SU-DHL-6 (cell line): ENCODE measurements at regions not wholly inside any gene's neighbourhood (a gene's known extent, or its start where the extent isn't known, plus 50 kb on each side); places are given as distances from the start of the nearest gene placed in this dataset.
"Not testable (repeated sequence)": the region's sequence is repeated elsewhere in the genome, so short reads cannot be mapped to it uniquely, and the experiment has no call there.

Experiments used
- H2AFZ ChIP-seq: fragments of 200-600 bp; sonication (generic); 2 replicates; pipeline ENCODE4 v1.6.1; 2014; ENCODE audit warnings: low read depth, mild to moderate bottlenecking, moderate library complexity, mixed read lengths, antibody characterized with exemption, low read length; ENCODE audit not compliant: severe bottlenecking
- H3F3A ChIP-seq: fragments of 200-600 bp; shearing (Covaris generic); 2 replicates; pipeline ENCODE4 v1.6.0; 2016; ENCODE audit warnings: antibody characterized with exemption, mild to moderate bottlenecking; ENCODE audit not compliant: insufficient read depth
- H3K27ac ChIP-seq: fragments of 200-600 bp; sonication (generic); 2 replicates; pipeline ENCODE4 v1.5.1; 2016; ENCODE audit warnings: low read depth, mild to moderate bottlenecking, low read length, moderate library complexity, mixed read lengths
- H3K27me3 ChIP-seq: fragments of 200-600 bp; sonication (generic), shearing (Covaris generic); 2 replicates; pipeline ENCODE4 v1.6.0; 2014; ENCODE audit warnings: mild to moderate bottlenecking, low read length
- H3K36me3 ChIP-seq: fragments of 200-600 bp; sonication (generic); 2 replicates; pipeline ENCODE4 v1.6.1; 2014; ENCODE audit warnings: mild to moderate bottlenecking, low read length, mixed read lengths
- H3K4me2 ChIP-seq: fragments of 300-600, 200-600 bp; shearing (Covaris generic), sonication (generic); 2 replicates; pipeline ENCODE4 v1.6.0; 2014; ENCODE audit warnings: low read length, low read depth, mild to moderate bottlenecking; ENCODE audit not compliant: poor library complexity, severe bottlenecking
- H3K4me3 ChIP-seq: fragments of 200-600 bp; sonication (generic); 2 replicates; pipeline ENCODE4 v1.5.1; 2014; ENCODE audit warnings: antibody characterized with exemption, low read length, mild to moderate bottlenecking, mixed read lengths; ENCODE audit not compliant: insufficient read depth, poor library complexity, severe bottlenecking
- H3K79me2 ChIP-seq: fragments of 200-600 bp; sonication (generic); 2 replicates; pipeline ENCODE4 v1.6.1; 2014; ENCODE audit warnings: mild to moderate bottlenecking, low read length, moderate library complexity; ENCODE audit not compliant: insufficient read depth
- H3K9ac ChIP-seq: fragments of 200-600 bp; sonication (generic); 2 replicates; pipeline ENCODE4 v1.7.0; 2014; ENCODE audit warnings: mild to moderate bottlenecking, low read length
- H3K9me2 ChIP-seq: fragments of 200-600 bp; sonication (generic); replicated peaks from 2 replicates; pipeline ENCODE4 v1.6.1; 2014; ENCODE audit warnings: low read length; ENCODE audit not compliant: insufficient read depth
- H3K9me3 ChIP-seq: fragments of 200-600 bp; sonication (generic); 2 replicates; pipeline ENCODE4 v1.6.1; 2014; ENCODE audit warnings: low read length, mixed read lengths; ENCODE audit not compliant: insufficient read depth
- H4K20me1 ChIP-seq: fragments of 200-600 bp; sonication (generic); 2 replicates; pipeline ENCODE4 v1.6.1; 2014; ENCODE audit warnings: low read depth, mild to moderate bottlenecking, antibody characterized with exemption, low read length, moderate library complexity, mixed read lengths
- EZH2phosphoT487 ChIP-seq: fragments of 200-600 bp; sonication (generic), shearing (Covaris generic); conservative IDR thresholded peaks from 2 replicates; pipeline ENCODE4 v1.6.1; 2018; ENCODE audit warnings: mild to moderate bottlenecking, antibody characterized with exemption, low read length, moderate library complexity, mixed read lengths
- TF ChIP-seq, protein P1 (sequence below): fragments of 200-600 bp; sonication (generic); IDR thresholded peaks from one replicate; pipeline ENCODE4 v1.5.1; 2017; ENCODE audit warnings: antibody characterized with exemption, mild to moderate bottlenecking, low read length, moderate library complexity; ENCODE audit not compliant: insufficient read depth, poor library complexity, severe bottlenecking

DNA sequence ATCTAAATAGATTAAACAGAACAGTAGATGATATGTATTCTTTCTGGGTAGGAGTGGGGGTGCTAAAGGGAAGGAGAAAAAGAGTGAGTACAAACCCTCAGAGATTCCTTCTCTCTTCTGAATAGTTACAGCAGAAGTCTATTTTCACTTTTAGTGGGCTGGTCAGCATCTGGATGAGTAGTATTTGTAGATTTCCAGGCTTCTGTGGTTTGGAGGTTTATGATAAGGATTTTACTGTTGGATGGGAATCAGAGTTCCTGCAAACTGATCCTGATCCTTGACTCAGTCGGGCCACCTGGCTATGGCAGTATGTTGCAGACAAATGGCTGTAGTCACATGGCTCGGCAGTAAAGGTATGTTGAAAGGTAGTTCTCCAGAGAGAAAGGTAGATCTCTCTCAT, 84.3 kb upstream of the IFNGR1 start:
- H3K79me2 ChIP-seq = no peaks in the 10 kb centered on the region
- TF ChIP-seq EZH2phosphoT487 = no peak
- TF ChIP-seq, protein P1, sequence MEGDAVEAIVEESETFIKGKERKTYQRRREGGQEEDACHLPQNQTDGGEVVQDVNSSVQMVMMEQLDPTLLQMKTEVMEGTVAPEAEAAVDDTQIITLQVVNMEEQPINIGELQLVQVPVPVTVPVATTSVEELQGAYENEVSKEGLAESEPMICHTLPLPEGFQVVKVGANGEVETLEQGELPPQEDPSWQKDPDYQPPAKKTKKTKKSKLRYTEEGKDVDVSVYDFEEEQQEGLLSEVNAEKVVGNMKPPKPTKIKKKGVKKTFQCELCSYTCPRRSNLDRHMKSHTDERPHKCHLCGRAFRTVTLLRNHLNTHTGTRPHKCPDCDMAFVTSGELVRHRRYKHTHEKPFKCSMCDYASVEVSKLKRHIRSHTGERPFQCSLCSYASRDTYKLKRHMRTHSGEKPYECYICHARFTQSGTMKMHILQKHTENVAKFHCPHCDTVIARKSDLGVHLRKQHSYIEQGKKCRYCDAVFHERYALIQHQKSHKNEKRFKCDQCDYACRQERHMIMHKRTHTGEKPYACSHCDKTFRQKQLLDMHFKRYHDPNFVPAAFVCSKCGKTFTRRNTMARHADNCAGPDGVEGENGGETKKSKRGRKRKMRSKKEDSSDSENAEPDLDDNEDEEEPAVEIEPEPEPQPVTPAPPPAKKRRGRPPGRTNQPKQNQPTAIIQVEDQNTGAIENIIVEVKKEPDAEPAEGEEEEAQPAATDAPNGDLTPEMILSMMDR = no peak
- no peaks in the 10 kb centered on the region for H3K27me3 ChIP-seq
- no peaks in the 10 kb centered on the region for H3K9me3 ChIP-seq
- H3K9ac ChIP-seq = no peak overlapping the region
- H3K27ac ChIP-seq = no peak overlapping the region
- H3K4me2 ChIP-seq = no peak overlapping the region
- no peak overlapping the region for H2AFZ ChIP-seq
- no peaks in the 10 kb centered on the region for H3K9me2 ChIP-seq
- H3F3A ChIP-seq = no peaks in the 10 kb centered on the region
- H3K36me3 ChIP-seq = no peaks in the 10 kb centered on the region
- H4K20me1 ChIP-seq = no peaks in the 10 kb centered on the region
- no peak overlapping the region for H3K4me3 ChIP-seq

DNA sequence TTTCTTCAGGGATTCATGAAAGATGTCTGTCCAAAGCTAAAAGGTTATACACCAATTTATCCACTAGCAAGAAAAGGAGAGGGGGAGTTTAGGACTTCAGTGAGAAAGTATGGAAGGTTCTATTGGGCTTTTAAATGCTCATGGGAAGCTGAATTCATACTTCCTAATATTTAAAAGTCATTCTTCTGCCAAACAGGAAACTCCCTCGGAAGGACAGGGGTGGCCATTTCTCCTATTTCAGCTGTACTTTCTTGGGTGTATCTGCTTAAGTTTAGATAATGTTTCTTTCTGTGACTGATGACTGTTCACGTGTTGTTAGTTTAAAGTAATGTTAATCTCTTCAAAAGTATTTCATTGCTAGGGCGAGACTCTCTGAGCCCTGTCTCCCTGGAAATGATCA, 80.5 kb upstream of the IFNGR1 start:
- no peaks in the 10 kb centered on the region for H3K27me3 ChIP-seq
- no peaks in the 10 kb centered on the region for H3K9me3 ChIP-seq
- H3K9me2 ChIP-seq = no peaks in the 10 kb centered on the region
- H3K4me3 ChIP-seq = no peak overlapping the region
- H4K20me1 ChIP-seq = no peaks in the 10 kb centered on the region
- TF ChIP-seq, protein P1 = no peak
- no peak for TF ChIP-seq EZH2phosphoT487
- no peaks in the 10 kb centered on the region for H3F3A ChIP-seq
- no peak overlapping the region for H2AFZ ChIP-seq
- no peaks in the 10 kb centered on the region for H3K79me2 ChIP-seq
- H3K4me2 ChIP-seq = no peak overlapping the region
- H3K36me3 ChIP-seq = no peaks in the 10 kb centered on the region
- H3K9ac ChIP-seq = no peak overlapping the region
- H3K27ac ChIP-seq = no peak overlapping the region

DNA sequence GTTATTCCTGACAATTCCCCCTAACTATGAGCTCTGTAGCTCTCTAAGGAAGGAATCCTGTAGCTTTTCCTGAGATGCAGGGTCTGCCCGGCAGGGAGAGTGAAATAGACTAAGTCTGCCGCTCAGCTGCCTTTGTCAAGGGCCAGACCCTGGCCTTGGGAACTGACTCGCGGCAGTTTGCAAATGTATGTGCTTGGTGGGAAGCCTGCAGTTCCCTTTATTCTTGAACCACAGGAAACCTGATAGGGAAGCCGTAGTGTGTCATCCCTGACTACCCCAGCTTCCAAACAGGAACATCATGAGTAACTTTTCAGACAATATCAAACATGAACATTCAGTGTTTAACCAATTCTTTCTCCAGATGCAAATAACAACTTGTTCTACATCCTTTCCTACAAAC, 78.7 kb upstream of the IFNGR1 start:
- Histone ChIP-seq H3K27ac (no peak overlapping the region), H4K20me1 (no peaks in the 10 kb centered on the region), H3K4me2 (no peak overlapping the region), H3K79me2 (no peaks in the 10 kb centered on the region), H3K9me3 (no peaks in the 10 kb centered on the region), H2AFZ (no peak overlapping the region), H3K36me3 (no peaks in the 10 kb centered on the region), H3K9ac (no peak overlapping the region), H3F3A (no peaks in the 10 kb centered on the region), H3K27me3 (no peaks in the 10 kb centered on the region), H3K9me2 (no peaks in the 10 kb centered on the region), H3K4me3 (no peak overlapping the region)
- TF ChIP-seq, protein P1 = no peak
- TF ChIP-seq EZH2phosphoT487 = no peak

DNA sequence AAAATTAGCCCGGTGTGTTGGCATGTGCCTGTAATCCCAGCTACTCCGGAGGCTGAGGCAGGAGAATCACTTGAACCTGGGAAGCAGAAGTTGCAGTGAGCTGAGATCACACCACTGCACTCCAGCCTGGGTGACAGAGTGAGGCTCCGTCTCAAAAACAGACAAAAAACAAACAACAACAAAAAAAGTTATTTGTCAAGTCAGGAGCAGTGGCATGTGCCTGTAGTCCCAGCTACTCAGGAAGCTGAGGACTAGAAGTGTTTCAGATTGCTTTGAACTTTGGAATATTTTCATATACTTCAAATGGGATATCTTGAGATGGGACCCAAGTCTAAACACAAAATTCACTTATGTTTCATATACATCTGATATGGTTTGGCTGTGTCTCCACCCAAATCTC, 73.1 kb upstream of the IFNGR1 start:
- H3K4me3 ChIP-seq, H3K9me2 ChIP-seq, H3K27me3 ChIP-seq, H3K4me2 ChIP-seq, H3K27ac ChIP-seq, H3K36me3 ChIP-seq, H3K9ac ChIP-seq, H3K79me2 ChIP-seq, H3K9me3 ChIP-seq, H4K20me1 ChIP-seq, H2AFZ ChIP-seq, H3F3A ChIP-seq: not testable (repeated sequence)
